Suppressor macrophage treated with lipopolysaccharide for 1 hour (primary cell): ENCODE measurements at regions not wholly inside any gene's neighbourhood (a gene's known extent, or its start where the extent isn't known, plus 50 kb on each side); places are given as distances from the start of the nearest gene placed in this dataset.

ENCODE experiments used
- DNase-seq, 3 donors: peaks; one replicate each; pipeline ENCODE4 v3.0.0-alpha.2; 2020 to 2022

DNA sequence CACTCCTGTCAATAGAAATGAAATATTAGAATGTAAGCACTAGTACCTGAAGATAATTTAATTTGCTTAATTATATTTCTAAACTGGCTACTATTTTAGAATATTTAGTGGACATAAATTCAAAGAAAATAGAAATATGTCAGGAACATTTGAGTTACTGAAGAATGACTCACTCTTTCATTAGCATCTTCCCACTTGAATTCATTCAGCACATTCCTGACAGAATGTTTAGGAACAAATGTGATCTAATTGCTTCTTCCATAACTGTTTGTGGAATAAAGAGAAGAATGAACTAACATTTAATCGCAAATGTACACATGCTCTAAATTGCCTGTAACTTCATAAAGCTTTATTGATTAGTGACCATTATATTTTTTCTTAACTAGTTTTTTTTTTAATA lies 306.2 kb upstream of the ADAMTSL1 start:
- no peak for DNase-seq

DNA sequence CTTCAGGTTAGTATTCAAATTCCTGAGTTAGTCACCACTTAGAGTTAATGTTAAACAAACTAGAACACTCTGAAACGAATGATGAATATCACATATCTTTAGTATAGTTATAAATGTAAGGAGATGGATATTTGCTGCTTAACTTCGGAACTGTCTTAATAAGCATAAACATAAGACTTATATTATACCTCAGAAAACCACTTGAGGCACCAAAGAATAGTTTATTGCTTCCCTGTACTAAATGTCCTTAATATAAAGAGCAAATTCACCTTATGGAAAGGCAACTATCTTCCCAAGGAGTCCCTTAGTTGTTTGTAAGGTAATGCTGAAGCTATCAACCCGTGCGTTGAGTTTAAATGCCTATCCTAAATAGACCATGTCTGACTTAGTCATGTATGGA lies 300.0 kb upstream of the ADAMTSL1 start:
- DNase-seq: no peak

DNA sequence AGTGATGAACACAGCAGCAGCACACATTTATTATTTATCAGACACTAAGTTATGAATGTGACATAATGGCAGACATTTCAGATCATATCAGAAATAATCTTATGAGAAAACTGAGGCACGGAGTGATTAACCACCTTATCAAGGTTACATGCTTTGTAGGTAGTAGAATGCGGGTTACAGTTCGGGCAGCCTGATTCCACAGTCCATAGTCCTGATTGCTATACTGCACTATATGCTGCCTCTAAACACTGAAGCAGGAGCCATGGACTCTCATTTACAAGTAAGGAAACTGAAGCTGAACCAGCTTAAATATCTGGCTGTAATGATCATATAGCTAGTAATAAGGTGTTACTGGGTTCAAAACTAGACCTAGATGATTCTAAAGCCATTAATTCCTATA lies 291.3 kb upstream of the ADAMTSL1 start:
- DNase-seq: no peak

DNA sequence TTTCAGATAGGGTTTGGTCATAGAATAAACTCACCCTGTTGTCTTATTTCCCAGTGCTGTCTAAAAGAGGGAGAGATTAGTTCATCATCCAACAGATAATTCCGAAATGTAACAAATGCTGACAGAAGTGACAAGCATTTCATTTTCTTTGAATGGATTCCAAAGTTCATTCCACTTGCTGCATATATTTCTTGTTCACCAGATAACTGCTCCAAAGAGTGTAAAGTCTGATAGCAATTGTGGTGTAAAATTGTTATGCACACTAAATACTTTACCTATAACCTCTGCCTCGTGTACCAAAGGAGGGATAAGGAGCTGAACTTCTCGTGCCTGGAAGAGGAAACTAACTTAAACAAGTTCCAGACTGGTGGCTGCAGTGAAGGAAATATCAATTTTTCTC lies 290.0 kb upstream of the ADAMTSL1 start:
- no peak for DNase-seq

DNA sequence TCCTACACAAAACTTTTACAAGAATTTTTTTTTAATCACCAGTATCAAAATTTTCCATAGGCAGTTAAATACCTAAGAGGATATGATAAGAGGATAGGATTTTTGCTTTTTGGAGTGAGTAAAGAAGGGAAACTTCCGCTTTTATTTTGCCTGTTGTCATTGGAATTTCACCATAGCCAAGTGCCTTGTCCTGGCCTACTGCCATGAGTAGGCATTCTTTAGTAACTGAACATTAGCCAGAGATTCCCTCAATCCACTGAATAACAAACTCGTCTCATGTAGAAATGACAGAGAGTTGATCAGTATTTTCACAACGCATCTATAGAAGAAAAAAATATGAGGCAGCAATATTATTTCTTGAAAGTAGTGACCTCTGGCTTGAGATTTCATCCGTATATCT lies 289.6 kb upstream of the ADAMTSL1 start:
- DNase-seq: no peak

DNA sequence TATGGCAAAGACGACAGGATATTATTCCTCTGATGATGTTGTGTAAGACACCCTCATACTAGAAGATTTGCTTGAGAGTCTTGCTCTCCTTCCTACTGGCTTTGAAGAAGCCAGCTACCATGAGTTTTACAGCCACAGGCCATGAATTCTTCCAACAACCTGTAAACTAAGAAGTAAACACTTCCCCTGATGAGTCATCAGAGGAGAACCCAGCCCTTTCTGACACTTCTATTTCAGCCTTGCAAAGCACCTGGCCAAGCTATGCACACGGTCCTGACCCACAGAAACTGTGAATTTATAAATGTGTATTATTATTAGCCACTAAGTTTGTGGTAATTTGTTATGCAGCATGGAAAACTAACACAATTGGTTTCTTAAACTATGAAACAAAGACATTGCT lies 288.8 kb upstream of the ADAMTSL1 start:
- DNase-seq: no peak

DNA sequence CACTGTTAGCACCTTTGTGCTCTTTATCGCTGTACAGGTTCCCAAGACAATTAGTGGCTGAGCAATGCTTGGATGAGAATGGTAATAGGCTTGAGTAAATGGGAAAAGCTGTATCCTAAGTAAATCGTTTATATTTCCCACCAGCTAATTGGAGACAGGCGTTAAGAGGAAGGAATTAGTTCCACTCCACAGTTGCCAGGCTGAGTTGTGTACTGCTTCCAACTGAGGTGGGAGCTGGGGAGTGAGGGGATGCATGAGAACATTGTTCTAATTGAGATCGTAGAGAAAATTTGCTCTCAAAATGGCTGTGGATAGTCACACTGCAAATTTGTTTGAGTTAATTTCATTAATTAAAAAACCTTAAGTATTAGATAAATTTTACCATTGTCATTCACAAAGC lies 285.0 kb upstream of the ADAMTSL1 start:
- no peak for DNase-seq

DNA sequence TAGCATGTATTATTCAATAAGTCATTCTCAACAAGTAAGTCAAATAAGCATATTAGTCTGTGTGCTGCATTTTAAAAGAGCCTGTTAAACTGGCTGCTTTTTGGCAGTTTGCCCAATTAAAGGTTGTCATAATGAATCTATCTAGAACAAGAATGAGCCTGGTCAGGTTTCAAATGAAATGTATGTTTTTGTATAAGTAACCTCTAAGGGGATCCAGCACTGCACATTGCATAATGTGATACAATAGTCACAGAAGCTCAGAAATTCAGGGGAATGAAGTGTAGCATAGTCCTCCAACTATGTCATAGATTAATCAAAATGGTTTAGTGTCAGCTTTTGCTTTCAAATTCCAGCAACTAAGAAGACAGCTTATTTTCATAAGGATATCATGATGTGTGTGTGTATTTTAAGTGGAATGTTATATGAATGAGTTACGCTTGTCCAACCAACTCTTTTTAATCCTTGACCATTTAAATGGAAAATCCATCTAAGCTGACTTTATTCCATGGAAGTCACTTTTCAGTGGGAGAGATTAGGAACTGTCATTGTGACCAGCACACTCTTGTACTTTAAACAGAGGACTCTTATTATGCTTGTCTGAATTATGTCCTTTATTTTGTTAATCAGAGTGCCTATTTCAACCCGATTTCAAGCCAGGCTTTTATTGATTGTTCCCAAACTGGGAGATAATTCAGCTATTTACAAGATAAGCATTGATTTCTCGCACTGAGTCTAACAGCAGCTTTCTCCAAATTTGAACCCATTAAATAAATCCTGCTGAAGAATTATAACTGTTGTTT lies 283.9 kb upstream of the ADAMTSL1 start:
- DNase-seq: no peak

DNA sequence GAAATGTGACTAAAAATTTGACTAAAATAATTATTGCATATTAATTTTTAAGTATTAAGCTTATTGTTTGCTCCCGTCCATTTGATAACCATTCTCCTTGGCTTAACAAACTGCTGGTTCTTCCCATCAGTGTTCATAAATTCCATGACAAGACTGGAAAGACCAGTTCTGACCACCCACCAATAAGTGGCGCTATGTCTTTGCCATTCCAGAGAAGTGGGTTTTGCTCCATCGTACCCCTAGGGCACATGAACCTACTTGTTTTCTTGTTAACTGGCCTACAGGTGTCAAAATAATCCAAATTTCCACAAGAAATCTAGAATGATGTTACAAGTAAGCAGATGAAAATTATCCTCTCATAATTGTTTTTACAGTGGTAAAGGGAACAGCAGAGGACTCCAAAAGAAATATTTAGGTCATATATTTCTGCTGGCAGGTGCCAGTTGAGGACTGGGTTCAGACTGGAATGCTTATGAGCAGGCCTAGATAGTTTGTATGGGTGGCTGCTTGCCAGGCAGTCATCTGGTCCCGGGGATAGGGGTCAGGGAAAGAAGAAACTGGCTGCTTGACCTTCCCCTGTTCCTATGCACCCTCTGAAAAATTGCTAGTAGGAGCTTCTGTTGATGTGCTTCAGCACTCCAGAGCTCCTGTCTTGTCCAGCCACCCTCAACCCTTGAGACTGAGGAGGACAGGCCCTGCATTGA lies 283.1 kb upstream of the ADAMTSL1 start:
- no peak for DNase-seq

DNA sequence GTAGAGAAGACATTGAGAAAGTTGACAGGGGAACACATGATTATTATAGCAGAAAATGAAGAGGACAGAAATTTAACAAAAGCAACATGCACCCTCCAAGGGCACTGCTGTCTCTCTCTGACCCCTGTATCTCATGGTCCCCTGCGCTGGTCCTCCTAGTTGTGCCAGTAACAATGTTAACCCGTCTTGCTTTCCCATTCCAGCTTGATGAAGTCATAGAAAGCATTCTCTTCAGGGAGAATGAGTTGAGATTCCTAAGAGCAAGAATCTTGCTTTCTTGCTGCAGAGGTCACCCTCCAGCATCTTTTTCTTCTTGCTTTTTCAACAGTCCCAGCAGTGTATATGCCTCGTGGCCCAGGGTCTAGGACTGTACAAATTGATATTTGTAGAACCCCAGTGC lies 279.6 kb upstream of the ADAMTSL1 start:
- no peak for DNase-seq

DNA sequence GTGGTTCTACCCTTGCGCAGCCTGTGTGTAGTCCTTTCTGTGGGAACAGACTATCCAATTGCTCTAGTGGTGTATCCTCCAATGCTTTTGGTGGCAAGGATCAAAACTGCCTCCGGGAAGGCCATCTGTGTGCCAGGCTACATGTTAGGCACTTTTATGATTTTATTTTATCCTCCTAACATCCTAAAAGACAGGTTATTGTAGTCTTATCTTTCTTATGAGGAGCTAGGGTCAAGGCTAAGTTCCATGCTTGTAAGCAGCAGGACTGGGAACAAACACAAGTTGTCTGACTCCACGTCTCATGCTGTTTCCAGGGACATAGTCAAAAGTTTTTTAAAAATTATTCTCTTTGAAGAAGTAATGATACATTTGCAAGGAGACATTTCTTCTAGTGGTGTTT lies 278.7 kb upstream of the ADAMTSL1 start:
- DNase-seq: no peak

DNA sequence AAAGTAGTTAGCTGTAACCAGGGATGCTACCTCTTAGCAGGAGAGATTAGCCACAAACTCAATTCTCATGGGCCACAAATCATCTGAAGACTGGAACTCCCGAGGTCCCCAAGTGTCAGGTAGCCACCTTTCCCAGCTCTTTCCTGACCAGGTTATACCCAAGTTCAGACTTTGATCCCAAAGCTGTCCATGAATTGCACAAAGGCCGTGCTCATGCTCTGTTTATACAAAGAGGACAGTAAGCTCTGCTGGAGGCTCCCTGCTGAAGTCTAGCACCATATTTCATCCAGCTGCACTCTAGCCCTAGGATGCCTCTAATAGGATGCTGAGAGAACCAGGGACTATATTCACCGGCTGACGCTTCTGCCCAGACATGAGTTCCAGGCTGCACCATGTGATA lies 271.0 kb upstream of the ADAMTSL1 start:
- no peak for DNase-seq

DNA sequence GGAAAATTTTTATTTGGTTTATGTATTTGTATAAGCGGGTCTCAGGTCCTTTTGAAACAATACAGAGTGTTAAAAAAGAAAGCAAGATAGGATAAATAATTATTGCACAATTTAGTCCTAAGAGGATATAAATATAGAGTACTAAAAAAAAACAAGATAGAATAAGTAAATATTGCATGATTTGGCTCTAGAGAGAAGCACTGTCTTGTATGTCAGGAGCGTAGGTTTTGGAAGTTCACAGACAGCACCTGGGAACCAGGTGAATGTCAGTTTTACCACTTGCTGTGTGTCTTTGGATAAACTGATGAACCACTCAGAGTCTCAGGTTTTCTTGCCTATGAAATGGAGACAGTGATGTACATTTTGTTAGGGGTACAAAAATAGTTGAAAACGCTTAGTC lies 266.2 kb upstream of the ADAMTSL1 start:
- DNase-seq: no peak

DNA sequence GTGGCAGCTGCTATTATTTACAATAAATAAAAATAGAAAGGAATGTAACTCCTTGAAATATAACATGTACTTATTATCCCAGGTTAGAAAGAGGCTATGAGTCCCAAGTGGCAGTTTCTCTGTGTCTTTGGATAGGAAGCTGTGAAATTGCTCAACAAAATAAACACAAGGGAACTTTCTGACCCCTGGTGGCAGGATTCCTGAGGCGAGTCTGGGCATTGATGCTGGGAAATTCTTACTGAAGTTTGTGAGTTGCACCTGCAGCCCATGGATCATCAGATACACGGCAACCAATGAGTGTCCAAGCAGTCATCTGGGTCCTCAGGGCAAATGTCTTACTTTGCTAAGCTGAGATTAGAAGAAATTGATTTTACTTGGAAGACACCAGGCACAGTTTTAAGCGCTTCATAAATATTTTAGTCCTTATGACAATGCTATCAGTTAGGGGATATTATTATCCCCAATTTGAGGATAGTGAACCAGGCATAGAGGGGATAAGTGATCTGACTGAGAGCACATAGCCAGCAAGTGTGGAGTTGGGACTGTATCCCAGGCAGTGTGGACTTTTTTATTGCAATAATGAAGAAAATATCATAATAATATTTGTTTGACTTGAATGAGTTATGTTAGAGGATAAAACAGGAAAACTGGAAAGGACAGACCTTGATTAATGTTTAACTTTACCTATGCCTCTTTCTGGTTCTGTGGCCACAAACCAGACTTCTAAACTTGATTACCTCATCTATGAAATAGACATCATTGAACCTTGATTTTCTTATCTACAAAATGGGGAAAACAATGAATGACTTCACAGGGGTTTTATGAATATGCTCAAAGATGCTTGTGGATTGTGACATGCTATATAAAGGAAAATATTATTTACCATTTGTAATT lies 265.5 kb upstream of the ADAMTSL1 start:
- peak in 2 of 3 donors; percentile 11 to 25 for DNase-seq

DNA sequence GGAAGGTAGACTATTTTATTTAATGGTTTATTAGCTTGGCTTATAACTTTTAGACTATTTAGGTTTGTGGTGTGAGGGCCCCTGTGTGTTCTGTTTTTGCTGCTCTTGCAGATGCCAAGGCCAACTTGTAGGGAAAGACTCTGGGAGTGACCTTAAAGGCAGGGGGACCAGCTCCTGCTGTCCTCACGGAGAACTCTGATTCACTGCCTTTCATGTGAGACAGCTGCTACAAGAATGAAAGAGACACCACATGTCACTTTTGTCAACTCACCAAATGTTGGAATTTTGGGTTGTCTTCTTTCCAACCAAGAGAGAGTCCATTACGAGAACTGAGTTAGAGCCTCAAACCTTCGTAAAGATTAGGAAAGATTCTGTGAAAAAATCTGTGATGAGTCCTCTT lies 258.3 kb upstream of the ADAMTSL1 start:
- no peak for DNase-seq

DNA sequence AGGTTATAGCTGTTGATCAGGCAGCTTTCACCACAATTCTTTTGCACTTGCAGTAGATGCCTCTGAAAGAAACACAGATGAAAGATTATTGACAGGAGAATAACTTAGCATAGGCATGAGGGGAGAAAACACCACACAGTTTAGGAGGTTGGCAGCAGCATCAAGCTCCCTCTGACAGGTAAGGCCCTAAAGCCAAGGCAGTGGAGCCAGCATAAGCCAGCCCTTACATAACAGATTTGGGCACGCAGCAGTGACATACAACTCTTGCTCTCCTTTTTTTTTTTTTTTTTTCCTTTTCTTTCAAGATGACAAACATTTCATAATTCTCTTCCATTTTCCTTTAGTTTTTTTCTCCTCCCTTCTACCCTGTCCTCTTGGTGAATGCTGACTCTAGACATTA lies 257.6 kb upstream of the ADAMTSL1 start:
- no peak for DNase-seq

DNA sequence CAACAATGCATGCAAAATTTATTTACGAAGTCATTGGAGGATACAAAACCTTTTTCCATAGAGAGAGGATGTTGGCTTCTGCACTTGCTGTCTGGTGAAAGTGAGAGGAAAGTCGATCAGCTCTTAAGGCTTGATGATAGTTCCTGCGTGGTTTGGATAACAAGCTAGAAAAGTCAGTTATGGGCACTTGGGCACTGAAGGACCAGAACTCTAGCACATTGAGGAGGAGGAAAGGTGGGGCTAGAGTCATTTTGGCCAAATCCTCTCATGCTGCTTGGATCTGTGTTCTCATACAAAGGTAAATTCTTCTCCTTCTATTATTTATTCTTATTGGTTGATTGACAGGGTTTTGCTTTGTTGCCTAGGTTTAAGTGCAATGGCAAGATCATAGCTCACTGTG lies 245.9 kb upstream of the ADAMTSL1 start:
- DNase-seq: no peak

DNA sequence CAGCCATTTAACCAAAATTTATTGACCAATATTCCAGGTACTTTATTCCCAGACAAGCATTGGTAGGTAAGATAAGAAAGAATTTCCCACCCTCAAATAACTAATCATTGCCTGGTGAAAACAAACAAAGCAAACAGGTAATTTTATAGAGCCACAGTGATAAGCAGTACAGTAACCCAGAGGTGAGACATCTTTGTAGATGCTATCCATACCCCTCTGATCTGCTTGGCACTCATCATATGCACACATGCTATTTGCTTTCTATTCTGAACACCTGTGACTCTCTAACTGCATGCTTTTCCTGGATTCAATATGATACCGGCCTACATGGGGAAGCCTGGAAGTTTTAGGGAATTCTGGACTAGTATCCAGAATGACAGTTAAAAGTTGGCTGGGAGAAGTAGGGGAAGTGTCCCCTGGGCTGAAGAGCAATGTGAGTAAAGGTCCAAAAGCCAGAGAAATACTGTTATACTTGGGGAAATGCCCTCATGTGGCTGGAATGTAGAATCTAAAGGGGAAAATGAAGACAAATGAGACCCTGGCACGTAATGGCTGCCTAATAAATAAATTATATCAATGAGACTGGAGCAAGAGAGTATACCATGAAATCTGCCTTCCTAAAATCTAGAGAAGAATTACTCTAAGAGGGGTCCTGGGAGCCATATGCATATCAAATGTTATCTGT lies 243.8 kb upstream of the ADAMTSL1 start:
- no peak for DNase-seq

DNA sequence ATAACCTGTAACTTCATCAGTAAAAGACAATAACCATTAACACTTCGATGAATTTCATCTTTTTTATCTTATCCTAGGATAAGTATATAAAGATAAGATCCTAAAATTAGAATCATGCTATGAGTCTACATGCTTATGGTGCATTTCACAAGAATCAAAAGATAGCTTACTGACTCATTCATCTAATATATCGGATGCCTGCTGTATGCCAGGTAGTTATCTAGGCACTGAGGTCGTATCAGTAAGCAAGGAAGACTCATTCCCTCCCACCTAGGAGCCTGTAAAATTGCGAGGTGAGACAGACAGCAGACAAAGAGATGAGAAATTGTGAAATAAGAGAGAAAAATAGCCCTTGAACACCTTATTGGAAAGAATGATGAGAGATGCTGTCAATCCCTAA lies 240.6 kb upstream of the ADAMTSL1 start:
- no peak for DNase-seq

DNA sequence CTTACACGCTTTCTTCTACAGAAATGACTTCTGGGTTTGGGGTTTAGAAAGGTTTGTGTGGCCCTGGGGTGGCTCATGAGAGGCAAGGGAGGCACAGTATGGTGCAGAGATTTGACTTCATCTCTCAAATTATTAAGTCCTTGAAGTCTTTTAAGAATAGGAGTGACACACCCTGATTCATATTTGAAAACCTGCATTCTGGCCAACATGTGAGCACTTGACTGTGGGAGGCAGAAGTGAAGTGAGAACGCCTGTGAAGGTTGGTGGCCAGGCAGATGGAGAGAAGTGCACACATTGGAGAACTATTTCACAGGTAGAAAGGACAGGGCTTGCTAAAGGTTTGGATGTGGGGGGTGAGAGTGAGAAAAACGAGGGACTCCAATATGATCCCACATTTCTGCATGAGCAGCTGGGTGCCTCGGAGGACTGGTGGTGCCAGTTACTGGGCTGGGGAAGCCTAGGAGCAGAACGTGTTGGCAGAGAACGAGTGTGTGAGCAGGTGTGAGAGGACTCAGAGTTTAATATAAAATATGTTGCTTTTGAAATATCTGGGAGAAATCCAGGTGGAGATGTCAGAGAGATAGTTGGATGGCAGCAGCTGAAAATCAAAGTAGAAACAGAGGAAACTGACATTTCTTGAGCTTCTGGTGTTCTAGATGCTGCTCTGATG lies 240.0 kb upstream of the ADAMTSL1 start:
- no peak for DNase-seq

DNA sequence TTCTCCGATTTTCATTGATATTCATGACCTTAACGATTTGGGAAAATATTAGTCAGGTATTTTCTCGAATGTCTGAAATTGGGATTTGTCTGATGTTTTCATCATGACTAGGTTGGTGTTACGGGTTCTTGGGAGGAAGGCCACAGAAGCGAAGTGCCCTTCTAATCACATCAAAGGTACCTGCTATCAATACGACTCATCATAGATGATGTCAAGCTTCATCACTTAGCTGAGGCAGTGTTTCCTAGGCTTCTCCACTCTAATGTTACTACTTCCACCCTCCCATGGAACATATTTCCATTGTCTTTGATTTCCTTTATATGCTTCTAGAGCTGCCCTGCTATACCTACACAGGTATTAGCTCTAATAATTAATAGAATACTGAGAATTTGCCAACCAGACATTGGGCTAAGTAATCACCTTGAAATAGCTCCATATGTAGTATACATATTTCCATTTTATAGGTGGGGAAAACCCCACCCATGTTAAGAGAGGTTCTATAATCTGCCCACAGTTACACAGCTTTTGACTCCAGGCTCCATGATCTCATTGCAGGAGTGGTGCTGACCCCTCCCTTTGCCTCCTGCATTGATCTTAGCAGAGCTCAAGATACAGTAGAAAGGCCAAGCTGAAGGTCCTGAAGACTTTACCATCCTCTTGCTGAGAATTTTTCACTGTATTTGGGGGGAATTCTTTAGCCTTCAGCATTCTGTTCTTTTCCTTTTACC lies 238.6 kb upstream of the ADAMTSL1 start:
- no peak for DNase-seq

DNA sequence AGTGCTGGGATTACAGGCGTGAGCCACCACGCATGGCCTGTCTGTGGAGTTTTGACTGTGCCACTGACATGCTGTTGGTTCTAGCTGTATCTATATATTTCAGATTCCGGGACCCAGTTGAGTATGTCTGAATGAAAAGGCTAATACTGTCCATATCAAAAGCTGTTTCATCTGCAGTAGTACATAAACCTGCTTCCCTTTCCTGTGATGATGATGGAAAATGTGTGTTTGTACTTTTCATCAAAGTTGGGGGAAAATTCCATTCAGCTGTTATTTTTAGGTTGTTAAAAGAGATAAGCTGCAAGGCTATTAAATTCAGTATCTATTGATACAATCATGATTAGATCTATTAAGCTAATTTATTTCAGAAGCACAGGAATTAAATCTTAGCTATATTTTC lies 237.6 kb upstream of the ADAMTSL1 start:
- no peak for DNase-seq
